ENCODE measurements at regions not wholly inside any gene's neighbourhood (a gene's known extent, or its start where the extent isn't known, plus 50 kb on each side); places are given as distances from the start of the nearest gene placed in this dataset.

GRCh38 chr7:53609185-53609584 lies 573.8 kb downstream of the POM121L12 start:
- Histone ChIP-seq H3K27me3 (ENCODE audit: control insufficient read depth, insufficient read depth, low read length, poor library complexity, severe bottlenecking) (no peaks in the 10 kb centered on the region), H3K9me3 (ENCODE audit: control insufficient read depth, low read length) (no peaks in the 10 kb centered on the region), H3K4me1 (ENCODE audit: control insufficient read depth, insufficient read depth, low read length) (no peaks in the 10 kb centered on the region), H3K9ac (ENCODE audit: extremely low read depth, low read length, poor library complexity, severe bottlenecking) (no peak overlapping the region), H3K4me3 (ENCODE audit: low read length) (no peak overlapping the region), H3K27ac (ENCODE audit: low read depth, low read length) (no peak overlapping the region), H3K36me3 (ENCODE audit: control insufficient read depth, insufficient read depth, low read length) (no peaks in the 10 kb centered on the region)
- WGBS, 2 experiments (ENCODE audit: insufficient coverage in 1 of 2, insufficient read length in 1 of 2), result 95 to 100% methylated on average over 1 of the region's 1 CpG
- no peak overlapping the region for H3K4me3 Mint-ChIP-seq
- no peaks in the 10 kb centered on the region for H3K9me3 Mint-ChIP-seq
- peaks cover 5% of the 10 kb centered on the region for H3K4me1 Mint-ChIP-seq
- no peak for TF ChIP-seq CTCF (conservative IDR thresholded peaks at IDR 0.05)
- H3K36me3 Mint-ChIP-seq (ENCODE audit: low read depth), result no peaks in the 10 kb centered on the region
- DNase-seq, result no peak
- H3K27me3 Mint-ChIP-seq (ENCODE audit: insufficient read depth), result no peaks in the 10 kb centered on the region
- no peak overlapping the region for H3K27ac Mint-ChIP-seq

DNA sequence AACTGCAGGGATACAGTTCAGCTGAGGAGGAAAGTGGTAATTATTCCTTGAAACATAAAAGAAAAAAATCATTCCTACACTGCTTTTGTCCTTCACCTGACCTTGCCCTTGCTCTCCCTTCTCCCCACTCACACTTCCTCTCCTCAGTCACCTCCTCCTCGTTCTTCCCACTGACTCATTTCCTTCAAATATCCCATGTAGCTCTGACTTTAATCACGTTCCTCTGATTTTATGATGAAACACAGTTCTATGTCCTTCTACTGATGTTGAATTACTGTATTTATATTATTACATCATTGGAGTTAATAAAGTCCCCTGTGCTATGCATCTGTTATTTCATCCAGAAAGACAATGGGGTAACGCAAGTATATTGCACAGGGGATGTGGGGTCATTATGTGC lies 575.6 kb downstream of the POM121L12 start:
- Histone ChIP-seq H3K27ac (ENCODE audit: low read depth, low read length) (no peak overlapping the region), H3K4me3 (ENCODE audit: low read length) (no peak overlapping the region), H3K4me1 (ENCODE audit: control insufficient read depth, insufficient read depth, low read length) (no peaks in the 10 kb centered on the region), H3K9ac (ENCODE audit: extremely low read depth, low read length, poor library complexity, severe bottlenecking) (no peak overlapping the region), H3K36me3 (ENCODE audit: control insufficient read depth, insufficient read depth, low read length) (no peaks in the 10 kb centered on the region), H3K27me3 (ENCODE audit: control insufficient read depth, insufficient read depth, low read length, poor library complexity, severe bottlenecking) (no peaks in the 10 kb centered on the region), H3K9me3 (ENCODE audit: control insufficient read depth, low read length) (no peaks in the 10 kb centered on the region)
- Mint-ChIP-seq H3K36me3 (ENCODE audit: low read depth) (no peaks in the 10 kb centered on the region), H3K4me3 (no peak overlapping the region), H3K4me1 (peaks cover 5% of the 10 kb centered on the region), H3K9me3 (no peaks in the 10 kb centered on the region), H3K27me3 (ENCODE audit: insufficient read depth) (no peaks in the 10 kb centered on the region), H3K27ac (no peak overlapping the region)
- DNase-seq, result no peak
- TF ChIP-seq CTCF (conservative IDR thresholded peaks at IDR 0.05), result no peak
- WGBS, 2 experiments (ENCODE audit: insufficient coverage in 1 of 2, insufficient read length in 1 of 2), result 83 to 86% methylated on average over 1 to 3 of the region's 3 CpGs

DNA sequence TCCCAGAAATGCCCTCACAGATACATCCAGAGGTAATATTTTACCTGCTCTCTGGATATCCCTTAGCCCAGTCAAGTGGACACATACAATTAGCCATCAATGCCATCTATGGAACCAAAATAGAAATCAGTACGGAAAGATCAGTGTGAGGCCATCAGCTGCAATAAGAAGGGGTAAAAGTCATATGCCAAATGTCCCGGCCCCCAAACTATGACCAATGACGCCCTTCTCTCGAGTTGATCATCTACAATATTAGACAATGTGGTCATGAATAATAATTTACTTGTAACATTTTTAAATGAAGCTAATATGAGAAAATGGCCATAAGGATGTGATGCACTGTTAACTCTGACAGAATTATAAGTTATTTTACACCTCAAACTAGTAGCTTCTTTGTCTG lies 588.9 kb downstream of the POM121L12 start:
- Histone ChIP-seq H3K9me3 (ENCODE audit: control insufficient read depth, low read length) (no peaks in the 10 kb centered on the region), H3K4me1 (ENCODE audit: control insufficient read depth, insufficient read depth, low read length) (no peaks in the 10 kb centered on the region), H3K36me3 (ENCODE audit: control insufficient read depth, insufficient read depth, low read length) (no peaks in the 10 kb centered on the region), H3K9ac (ENCODE audit: extremely low read depth, low read length, poor library complexity, severe bottlenecking) (no peak overlapping the region), H3K27ac (ENCODE audit: low read depth, low read length) (no peak overlapping the region), H3K27me3 (ENCODE audit: control insufficient read depth, insufficient read depth, low read length, poor library complexity, severe bottlenecking) (no peaks in the 10 kb centered on the region), H3K4me3 (ENCODE audit: low read length) (no peak overlapping the region)
- Mint-ChIP-seq H3K27ac (no peak overlapping the region), H3K9me3 (no peaks in the 10 kb centered on the region), H3K4me1 (no peaks in the 10 kb centered on the region), H3K27me3 (ENCODE audit: insufficient read depth) (no peaks in the 10 kb centered on the region), H3K36me3 (ENCODE audit: low read depth) (no peaks in the 10 kb centered on the region), H3K4me3 (no peak overlapping the region)
- TF ChIP-seq CTCF (conservative IDR thresholded peaks at IDR 0.05), result no peak
- no peak for DNase-seq
- 96 to 100% methylated on average over 1 to 4 of the region's 4 CpGs for WGBS, 2 experiments (ENCODE audit: insufficient coverage in 1 of 2, insufficient read length in 1 of 2)

Data from endodermal cell (in vitro differentiated cells).